Retinal pigment epithelial cell (primary cell): ENCODE measurements at regions not wholly inside any gene's neighbourhood (a gene's known extent, or its start where the extent isn't known, plus 50 kb on each side); places are given as distances from the start of the nearest gene placed in this dataset.
A peak's percentile ranks its signal among the peaks of the same experiment; 100 is the strongest.

ENCODE experiments used
- DNase-seq: peaks from one replicate; pipeline ENCODE4 v3.0.0-alpha.2; 2010; ENCODE audit warnings: low read depth
- H3K4me3 ChIP-seq: 2 replicates; pipeline ENCODE4 v1.5.1; 2011; ENCODE audit warnings: mild to moderate bottlenecking, low read length, control low read depth, moderate library complexity
- TF ChIP-seq, protein P1 (sequence below): conservative IDR thresholded peaks from 2 replicates; pipeline ENCODE4 v1.5.1; 2011; ENCODE audit warnings: low read depth, low read length, control low read depth, inconsistent platforms

GRCh38 chrX:10747975-10748374 is 127.6 kb upstream of the MID1 start:
- H3K4me3 ChIP-seq = no peak overlapping the region
- DNase-seq = no peak
- TF ChIP-seq, protein P1, sequence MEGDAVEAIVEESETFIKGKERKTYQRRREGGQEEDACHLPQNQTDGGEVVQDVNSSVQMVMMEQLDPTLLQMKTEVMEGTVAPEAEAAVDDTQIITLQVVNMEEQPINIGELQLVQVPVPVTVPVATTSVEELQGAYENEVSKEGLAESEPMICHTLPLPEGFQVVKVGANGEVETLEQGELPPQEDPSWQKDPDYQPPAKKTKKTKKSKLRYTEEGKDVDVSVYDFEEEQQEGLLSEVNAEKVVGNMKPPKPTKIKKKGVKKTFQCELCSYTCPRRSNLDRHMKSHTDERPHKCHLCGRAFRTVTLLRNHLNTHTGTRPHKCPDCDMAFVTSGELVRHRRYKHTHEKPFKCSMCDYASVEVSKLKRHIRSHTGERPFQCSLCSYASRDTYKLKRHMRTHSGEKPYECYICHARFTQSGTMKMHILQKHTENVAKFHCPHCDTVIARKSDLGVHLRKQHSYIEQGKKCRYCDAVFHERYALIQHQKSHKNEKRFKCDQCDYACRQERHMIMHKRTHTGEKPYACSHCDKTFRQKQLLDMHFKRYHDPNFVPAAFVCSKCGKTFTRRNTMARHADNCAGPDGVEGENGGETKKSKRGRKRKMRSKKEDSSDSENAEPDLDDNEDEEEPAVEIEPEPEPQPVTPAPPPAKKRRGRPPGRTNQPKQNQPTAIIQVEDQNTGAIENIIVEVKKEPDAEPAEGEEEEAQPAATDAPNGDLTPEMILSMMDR = no peak

GRCh38 chrX:10749113-10749512 is 128.7 kb upstream of the MID1 start:
- no peak for DNase-seq
- TF ChIP-seq, protein P1 = no peak
- no peak overlapping the region for H3K4me3 ChIP-seq

GRCh38 chrX:10750581-10750980 is 130.2 kb upstream of the MID1 start:
- TF ChIP-seq, protein P1 = no peak
- no peak for DNase-seq
- H3K4me3 ChIP-seq = no peak overlapping the region

- DNase-seq = no peak
- TF ChIP-seq, protein P1 = no peak
- H3K4me3 ChIP-seq = no peak overlapping the region
These were observed 132.7 kb upstream of the MID1 start for GRCh38 chrX:10753116-10753515.

- no peak for DNase-seq
- H3K4me3 ChIP-seq = no peak overlapping the region
- TF ChIP-seq, protein P1 = no peak
These were observed 134.1 kb upstream of the MID1 start for GRCh38 chrX:10754445-10754844.

DNA sequence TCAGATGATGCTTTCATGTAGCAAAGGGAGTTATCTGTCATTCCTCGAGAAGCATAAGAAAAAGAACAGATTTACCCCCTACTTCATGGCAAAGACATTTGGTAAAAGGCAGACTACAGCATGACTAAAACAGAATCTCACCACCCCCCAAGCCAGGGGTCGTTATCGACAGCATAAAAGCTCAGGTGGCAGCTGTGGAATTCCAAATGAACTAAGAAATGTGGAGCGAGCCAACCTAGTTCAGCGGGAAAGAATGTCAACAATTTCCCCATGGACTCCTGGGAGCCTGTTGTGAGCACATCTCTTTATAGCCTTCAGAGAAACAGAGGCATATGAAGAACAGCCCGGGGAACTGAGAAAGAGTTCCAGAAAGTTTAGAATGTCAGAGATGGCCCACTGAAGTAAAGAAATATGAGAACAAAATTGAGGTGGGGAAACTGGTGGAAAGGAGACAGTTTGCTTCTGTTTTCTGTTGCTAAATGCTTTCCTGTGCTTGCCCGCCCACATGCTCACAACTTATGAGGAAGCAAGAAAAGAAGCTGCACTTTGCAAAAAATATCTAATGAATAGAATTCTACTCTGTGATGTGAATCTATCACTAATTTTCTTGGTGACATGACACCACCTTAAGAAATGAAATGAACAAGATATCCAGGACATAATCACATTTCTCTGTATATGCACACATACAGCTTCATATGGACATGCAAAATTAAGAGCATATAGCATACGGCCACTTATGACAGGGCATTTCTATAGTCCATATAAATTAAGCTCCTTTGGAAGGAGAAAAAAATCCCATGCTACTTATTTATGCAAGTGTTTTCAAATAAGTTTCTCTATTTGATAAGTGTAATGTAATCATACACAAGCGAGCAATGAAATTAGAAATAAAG is 135.3 kb upstream of the MID1 start:
- no peak overlapping the region for H3K4me3 ChIP-seq
- DNase-seq = peak; percentile 48
- TF ChIP-seq, protein P1 = no peak

- no peak overlapping the region for H3K4me3 ChIP-seq
- TF ChIP-seq, protein P1 = no peak
- peak; percentile 75 for DNase-seq
These were observed 136.1 kb upstream of the MID1 start for GRCh38 chrX:10756441-10756840.
